MV-4-11 (cell line): ENCODE measurements at regions not wholly inside any gene's neighbourhood (a gene's known extent, or its start where the extent isn't known, plus 50 kb on each side); places are given as distances from the start of the nearest gene placed in this dataset.
"Not testable (repeated sequence)": the region's sequence is repeated elsewhere in the genome, so short reads cannot be mapped to it uniquely, and the experiment has no call there.

Source experiments
- DNase-seq: peaks from one replicate; lab custom pipeline; 2025; lab: John Stamatoyannopoulos, UW

DNA sequence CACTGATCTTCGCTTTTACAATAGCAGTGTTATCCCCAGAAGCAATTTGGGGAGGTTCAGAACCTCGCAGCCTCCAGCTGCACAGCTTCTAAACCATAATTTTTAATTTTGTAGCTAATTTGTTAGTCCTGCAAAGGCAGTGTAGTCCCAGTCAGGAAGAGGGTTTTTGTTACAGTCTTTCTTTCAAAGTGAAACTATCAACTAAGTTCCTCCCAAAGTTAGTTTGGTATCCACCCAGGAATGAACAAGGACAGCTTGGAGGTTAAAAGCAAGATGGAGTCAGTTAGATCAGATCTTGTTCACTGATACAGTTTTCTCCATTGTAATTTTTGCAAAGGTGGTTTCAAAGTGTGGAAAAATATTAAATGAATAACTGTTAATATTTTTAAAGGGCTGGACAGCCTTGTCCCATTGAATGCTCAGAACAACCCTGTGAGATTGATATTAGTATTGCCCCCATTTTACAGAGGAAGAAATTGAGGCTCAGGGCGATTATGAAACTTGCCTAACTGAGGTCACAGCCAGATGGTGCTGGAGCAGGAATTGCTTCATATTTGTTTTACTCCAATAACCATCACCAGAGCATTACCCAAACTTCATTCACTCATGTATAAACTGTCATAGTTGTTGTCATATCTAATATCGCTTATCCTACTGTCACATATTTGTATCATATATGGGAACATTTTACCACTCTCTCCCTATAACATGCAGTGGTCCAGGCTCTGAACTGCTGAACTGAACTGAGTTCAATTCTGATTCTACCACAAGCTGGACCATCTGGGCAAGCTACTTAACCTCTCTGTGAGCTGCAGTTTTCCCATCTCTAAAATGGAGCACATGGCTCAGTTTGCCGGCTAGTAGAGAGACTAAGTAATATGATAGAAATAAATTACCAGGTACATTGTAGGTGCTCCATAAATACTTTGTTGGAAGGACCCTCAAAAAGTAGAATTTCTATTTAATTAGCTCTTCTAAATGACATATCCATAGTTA, 213.8 kb downstream of the BCAS1 start:
- peak; percentile 8 for DNase-seq

- DNase-seq = peak; percentile 37
Observed at GRCh38 chr20:53855733-53856132, 214.7 kb downstream of the BCAS1 start.

- DNase-seq = not testable (repeated sequence)
Observed at GRCh38 chr20:53854609-53854926, 215.8 kb downstream of the BCAS1 start.

- DNase-seq = no peak
Observed at GRCh38 chr20:53853111-53853713, 217.2 kb downstream of the BCAS1 start.

GRCh38 chr20:53852691-53853090, 217.7 kb downstream of the BCAS1 start:
- DNase-seq = no peak

DNA sequence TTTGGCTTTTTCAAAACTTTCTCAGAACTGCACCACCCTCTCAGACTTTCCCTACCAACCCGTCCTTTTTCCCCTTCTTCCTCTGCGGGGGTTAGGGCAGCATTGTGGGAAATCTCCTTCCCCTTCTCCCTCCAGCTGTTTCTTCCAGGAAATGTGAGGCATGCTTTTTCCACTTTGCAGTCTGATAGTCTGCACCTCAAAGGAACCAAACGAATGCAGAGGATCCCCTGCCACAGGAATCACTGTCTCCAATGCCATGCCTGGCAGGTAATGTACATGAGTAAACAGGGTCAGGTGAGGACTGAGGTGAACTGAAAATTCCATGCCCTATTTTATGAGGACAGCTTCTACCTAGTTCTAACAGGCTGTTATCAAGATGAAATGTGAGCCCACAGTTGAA, 218.4 kb downstream of the BCAS1 start:
- DNase-seq = no peak

GRCh38 chr20:53850319-53850718, 220.1 kb downstream of the BCAS1 start:
- no peak for DNase-seq

DNA sequence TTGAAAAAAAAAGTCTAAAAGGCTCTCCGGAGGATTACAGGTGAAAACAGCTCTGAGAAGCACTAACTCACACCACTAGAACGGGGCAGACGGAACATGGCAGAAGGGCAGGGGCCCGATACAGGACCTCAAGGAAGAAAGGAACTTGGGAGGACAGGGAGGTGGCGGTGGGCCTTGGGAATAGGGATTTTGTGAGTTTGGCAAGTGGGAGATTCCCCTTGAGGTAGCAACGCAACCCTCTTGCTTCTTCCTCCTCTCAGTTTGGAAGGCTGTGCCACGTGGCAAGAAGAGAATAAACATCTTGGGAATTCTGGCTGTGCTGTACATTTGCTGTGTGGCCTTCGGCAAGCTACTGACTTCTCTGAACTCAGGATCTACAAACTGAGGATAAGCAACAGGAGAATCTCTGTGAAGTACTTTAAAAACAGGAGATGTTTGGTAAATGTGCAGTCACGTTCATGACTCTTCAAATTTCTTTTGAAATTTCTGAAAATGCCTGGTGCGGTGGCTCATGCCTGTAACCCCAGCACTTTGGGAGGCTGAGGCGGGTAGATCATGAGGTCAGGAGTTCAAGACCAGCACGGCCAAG, 220.8 kb downstream of the BCAS1 start:
- no peak for DNase-seq

DNA sequence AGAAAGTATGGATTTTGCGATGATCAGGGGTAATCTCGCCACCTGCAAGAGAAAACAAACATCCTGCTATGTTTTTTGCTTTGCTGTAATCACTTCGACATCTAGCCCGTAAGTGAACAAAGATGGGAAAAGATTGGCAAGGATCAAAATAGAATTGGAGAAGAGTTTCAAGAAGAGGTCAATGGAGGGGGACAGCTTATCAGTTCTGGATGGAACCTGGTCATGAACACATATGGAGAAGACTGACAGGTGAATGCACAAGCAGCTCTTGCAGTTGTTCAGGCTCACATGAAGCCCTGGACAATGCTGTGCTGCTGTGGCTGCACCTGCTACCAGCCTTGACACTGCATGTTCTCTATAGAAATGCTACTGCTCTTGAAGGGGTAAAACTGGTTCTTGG, 222.1 kb downstream of the BCAS1 start:
- DNase-seq = no peak

DNA sequence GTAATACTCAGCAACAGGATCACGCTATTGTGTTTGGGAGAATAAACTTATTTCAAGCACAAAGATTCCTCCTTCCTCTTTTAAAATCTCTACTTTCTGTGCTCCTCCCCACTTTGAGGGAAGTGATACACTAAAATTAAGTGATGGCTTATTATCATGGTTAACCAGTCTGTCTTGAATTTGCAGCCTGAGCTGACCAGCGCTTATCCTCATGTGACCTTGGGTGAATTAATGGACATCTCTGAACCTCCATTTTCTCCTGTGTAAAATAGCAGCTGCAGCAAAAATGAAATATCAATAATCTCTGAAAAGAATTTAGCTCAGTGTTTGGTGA, 222.6 kb downstream of the BCAS1 start:
- DNase-seq = peak; percentile 94

- peak; percentile 86 for DNase-seq
Observed at GRCh38 chr20:53847139-53847836, 223.1 kb downstream of the BCAS1 start.

- no peak for DNase-seq
Observed at GRCh38 chr20:53846640-53847039, 223.8 kb downstream of the BCAS1 start.

- no peak for DNase-seq
Observed at GRCh38 chr20:53845980-53846379, 224.4 kb downstream of the BCAS1 start.

GRCh38 chr20:53844259-53844658, 226.1 kb downstream of the BCAS1 start:
- peak; percentile 46 for DNase-seq

GRCh38 chr20:53843645-53844044, 226.7 kb downstream of the BCAS1 start:
- DNase-seq = no peak

DNA sequence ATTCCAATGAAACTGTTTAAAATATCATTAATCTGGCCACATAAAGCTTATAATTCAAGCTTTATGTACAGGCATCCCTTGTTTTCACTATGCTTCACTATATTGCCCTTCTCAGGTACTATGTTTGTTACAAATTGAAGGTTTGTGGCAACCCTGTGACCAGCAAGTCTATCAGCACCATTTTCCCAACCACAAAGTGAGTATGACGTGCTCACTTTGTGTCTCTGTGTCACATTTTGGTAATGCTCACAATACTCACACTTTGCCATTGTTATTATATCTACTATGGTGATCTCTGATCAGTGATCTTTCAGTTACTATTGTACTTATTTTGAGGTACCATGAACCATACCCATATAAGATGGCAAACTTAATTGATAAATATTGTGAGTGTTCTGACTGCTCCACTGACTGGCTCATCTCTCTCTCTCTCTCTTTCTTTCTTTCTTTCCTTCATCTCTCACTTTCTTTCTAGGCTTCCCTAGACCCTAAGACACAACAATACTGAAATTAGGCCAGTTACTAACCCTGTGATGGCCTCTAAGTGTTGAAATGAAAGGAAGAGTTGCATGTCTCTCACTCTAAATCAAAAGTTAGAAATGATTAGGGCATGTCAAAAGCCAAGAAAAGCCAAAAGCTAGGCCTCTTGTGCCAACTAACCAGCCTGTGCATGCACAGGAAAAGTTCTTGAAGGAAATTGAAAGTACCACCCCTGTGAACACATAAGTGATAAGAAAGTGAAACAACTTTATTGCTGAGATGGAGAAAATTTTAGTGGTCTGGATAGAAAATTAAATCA, 227.9 kb downstream of the BCAS1 start:
- DNase-seq = no peak

DNA sequence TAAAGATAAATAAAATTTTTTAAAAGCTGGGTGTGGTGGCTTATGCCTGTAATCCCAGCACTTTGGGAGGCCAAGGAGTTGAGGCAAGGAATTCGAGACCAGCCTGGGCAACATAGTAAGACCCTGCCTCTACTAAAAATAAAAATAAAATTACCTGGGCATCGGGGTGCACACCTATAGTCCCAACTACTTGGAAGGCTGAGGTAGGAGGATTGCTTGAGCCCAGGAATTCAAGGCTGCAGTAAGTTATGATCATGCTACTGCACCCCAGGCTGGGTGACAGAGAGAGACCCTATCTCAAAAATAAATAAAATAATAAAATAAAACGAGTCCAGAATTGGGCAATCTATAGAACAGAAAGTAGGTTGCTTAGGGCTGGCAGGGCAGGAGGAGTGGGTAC, 228.7 kb downstream of the BCAS1 start:
- DNase-seq = no peak

DNA sequence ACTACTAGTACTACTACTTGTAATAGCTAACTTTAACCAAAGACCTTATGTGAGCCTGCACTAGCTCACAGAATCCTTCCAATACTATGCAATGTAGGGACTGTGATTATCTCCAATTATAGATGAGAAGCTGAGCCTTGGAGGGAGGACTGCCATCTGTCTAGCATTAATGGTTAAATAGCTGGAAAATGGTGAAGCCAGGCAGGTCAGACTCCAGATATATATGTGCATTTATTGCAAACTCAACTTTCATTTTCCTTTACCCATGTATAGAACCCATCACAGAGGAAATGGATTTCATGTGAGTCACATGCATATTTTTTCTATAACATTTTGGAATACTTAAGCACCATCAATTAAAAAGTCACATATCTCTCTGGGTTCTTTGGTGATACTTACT, 229.9 kb downstream of the BCAS1 start:
- DNase-seq = no peak

DNA sequence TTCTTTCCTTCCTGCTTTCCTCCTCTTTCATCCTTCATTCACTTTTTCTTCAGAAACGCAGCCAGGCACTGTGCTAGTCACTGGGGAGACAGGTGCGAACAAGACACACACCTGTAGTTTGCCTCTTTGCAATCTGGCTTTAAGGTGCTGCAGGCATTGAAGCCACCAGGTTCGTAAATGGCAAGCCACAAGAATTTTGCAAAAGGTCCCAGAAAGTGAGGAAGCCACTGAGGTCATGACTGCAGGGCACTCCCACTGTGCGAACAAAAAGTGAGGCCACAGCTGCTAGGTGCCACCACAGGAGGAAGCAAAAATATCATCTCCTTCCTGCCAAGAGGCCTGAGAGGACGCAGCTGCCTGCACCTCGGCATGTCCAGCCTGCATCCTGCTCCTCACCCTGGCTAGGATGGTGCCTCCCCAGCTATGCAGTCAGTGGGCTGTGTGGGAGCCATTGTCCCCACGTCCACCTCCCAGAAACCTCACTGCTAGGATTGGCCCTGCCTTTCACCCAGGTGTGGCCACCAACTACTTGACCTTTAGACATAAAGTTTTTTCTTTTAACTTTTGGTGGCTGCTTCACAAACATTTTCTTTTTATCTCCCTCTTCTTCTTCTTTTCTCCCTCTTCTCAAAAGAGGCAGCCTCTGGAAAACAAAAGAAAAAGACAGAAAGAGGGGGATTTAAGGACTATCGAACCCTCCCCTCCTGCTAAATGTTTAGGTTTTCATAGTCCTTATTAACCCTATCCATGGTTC, 230.8 kb downstream of the BCAS1 start:
- peak; percentile 86 for DNase-seq

DNA sequence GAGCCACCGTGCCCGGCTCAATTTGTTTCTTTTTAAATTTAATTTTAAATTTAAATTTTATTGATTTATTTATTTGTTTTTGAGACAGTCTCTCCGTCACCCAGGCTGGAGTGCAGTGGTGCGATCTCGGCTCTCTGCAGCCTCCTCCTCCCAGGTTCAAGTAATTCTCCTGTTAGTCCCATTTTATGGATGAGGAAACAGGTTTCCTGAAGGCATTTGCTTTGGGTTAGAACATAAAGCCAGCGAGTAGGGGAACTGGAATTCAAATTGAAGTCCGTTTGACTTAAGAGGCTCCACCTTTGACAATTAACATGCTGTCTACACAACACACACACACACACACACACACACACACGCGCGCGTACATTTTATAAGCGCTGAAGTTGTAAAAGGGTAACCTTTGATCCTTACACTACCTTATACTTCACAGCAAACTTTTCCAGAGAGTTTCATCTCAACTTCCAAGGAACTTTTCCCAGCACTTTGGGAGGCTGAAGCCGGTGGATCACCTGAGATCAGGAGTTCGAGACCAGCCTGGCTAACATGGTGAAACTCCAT, 232.0 kb downstream of the BCAS1 start:
- DNase-seq = no peak
